Dermis microvascular lymphatic vessel endothelial cell (primary cell): ENCODE measurements at regions not wholly inside any gene's neighbourhood (a gene's known extent, or its start where the extent isn't known, plus 50 kb on each side); places are given as distances from the start of the nearest gene placed in this dataset.
"Not testable (repeated sequence)": the region's sequence is repeated elsewhere in the genome, so short reads cannot be mapped to it uniquely, and the experiment has no call there.

ENCODE experiments used
- DNase-seq, 2 donors: peaks; one replicate each; pipeline versions ENCODE4 v3.0.0 to v3.0.0-alpha.2; 2010; ENCODE audit warnings: low read depth in 2 of 2

- DNase-seq, result no peak
Observed at GRCh38 chr1:102661481-102661880, 446.8 kb downstream of the COL11A1 start.

GRCh38 chr1:102659876-102660483, 448.3 kb downstream of the COL11A1 start:
- not testable (repeated sequence) for DNase-seq

- no peak for DNase-seq
Observed at GRCh38 chr1:102655034-102655433, 453.3 kb downstream of the COL11A1 start.

- no peak for DNase-seq
Observed at GRCh38 chr1:102640872-102641271, 467.4 kb downstream of the COL11A1 start.

GRCh38 chr1:102640312-102640711, 468.0 kb downstream of the COL11A1 start:
- no peak for DNase-seq

- no peak for DNase-seq
Observed at GRCh38 chr1:102631691-102632090, 476.6 kb downstream of the COL11A1 start.

- no peak for DNase-seq
Observed at GRCh38 chr1:102630041-102630440, 478.3 kb downstream of the COL11A1 start.

- DNase-seq, result no peak
Observed at GRCh38 chr1:102628109-102628613, 480.2 kb downstream of the COL11A1 start.

- DNase-seq, result no peak
Observed at GRCh38 chr1:102627145-102627544, 481.2 kb downstream of the COL11A1 start.

GRCh38 chr1:102615896-102616295, 492.4 kb downstream of the COL11A1 start:
- no peak for DNase-seq

- DNase-seq, result no peak
Observed at GRCh38 chr1:102595106-102595505, 513.2 kb downstream of the COL11A1 start.

- no peak for DNase-seq
Observed at GRCh38 chr1:102593276-102593675, 515.0 kb downstream of the COL11A1 start.

- DNase-seq, result no peak
Observed at GRCh38 chr1:102588536-102588935, 519.8 kb downstream of the COL11A1 start.

GRCh38 chr1:102586022-102586421, 522.3 kb downstream of the COL11A1 start:
- no peak for DNase-seq

GRCh38 chr1:102580806-102581205, 527.5 kb downstream of the COL11A1 start:
- DNase-seq, result no peak

- DNase-seq, result no peak
Observed at GRCh38 chr1:102578804-102579203, 529.5 kb downstream of the COL11A1 start.

- DNase-seq, result no peak
Observed at GRCh38 chr1:102572637-102573036, 535.7 kb downstream of the COL11A1 start.

GRCh38 chr1:102566182-102566581, 542.1 kb downstream of the COL11A1 start:
- DNase-seq, result no peak

- no peak for DNase-seq
Observed at GRCh38 chr1:102562380-102562779, 545.9 kb downstream of the COL11A1 start.

GRCh38 chr1:102550729-102551384, 554.1 kb upstream of the OLFM3 start:
- DNase-seq, result no peak

- no peak for DNase-seq
Observed at GRCh38 chr1:102546251-102546650, 549.5 kb upstream of the OLFM3 start.

GRCh38 chr1:102535829-102536505, 539.2 kb upstream of the OLFM3 start:
- no peak for DNase-seq

GRCh38 chr1:102531036-102531435, 534.3 kb upstream of the OLFM3 start:
- DNase-seq, result no peak
